COLO668 (cell line): ENCODE measurements at regions not wholly inside any gene's neighbourhood (a gene's known extent, or its start where the extent isn't known, plus 50 kb on each side); places are given as distances from the start of the nearest gene placed in this dataset.

Source experiments
- DNase-seq: peaks from one replicate; lab custom pipeline; 2025; ENCODE audit not compliant: unreplicated experiment; lab: John Stamatoyannopoulos, UW

GRCh38 chr21:41633627-41634026, 125.7 kb upstream of the TMPRSS2 start:
- DNase-seq: no peak

GRCh38 chr21:41632748-41633475, 125.0 kb upstream of the TMPRSS2 start:
- peak; percentile 54 for DNase-seq

GRCh38 chr21:41631564-41632461, 123.9 kb upstream of the TMPRSS2 start:
- peak; percentile 94 for DNase-seq

GRCh38 chr21:41630917-41631316, 123.0 kb upstream of the TMPRSS2 start:
- no peak for DNase-seq

GRCh38 chr21:41630249-41630648, 122.3 kb upstream of the TMPRSS2 start:
- no peak for DNase-seq

GRCh38 chr21:41628256-41628655, 120.3 kb upstream of the TMPRSS2 start:
- DNase-seq: no peak

- no peak for DNase-seq
Measured at GRCh38 chr21:41627428-41627827, 119.5 kb upstream of the TMPRSS2 start.

GRCh38 chr21:41626021-41626420, 118.1 kb upstream of the TMPRSS2 start:
- no peak for DNase-seq

- DNase-seq: no peak
Measured at GRCh38 chr21:41625428-41625827, 117.5 kb upstream of the TMPRSS2 start.

- no peak for DNase-seq
Measured at GRCh38 chr21:41624674-41625310, 116.8 kb upstream of the TMPRSS2 start.

- DNase-seq: no peak
Measured at GRCh38 chr21:41623945-41624344, 116.0 kb upstream of the TMPRSS2 start.

GRCh38 chr21:41622831-41623548, 115.0 kb upstream of the TMPRSS2 start:
- no peak for DNase-seq

- DNase-seq: no peak
Measured at GRCh38 chr21:41622201-41622600, 114.2 kb upstream of the TMPRSS2 start.

- no peak for DNase-seq
Measured at GRCh38 chr21:41621513-41621912, 113.6 kb upstream of the TMPRSS2 start.

- no peak for DNase-seq
Measured at GRCh38 chr21:41620982-41621381, 113.0 kb upstream of the TMPRSS2 start.

- DNase-seq: no peak
Measured at GRCh38 chr21:41620541-41620940, 112.6 kb upstream of the TMPRSS2 start.

GRCh38 chr21:41616031-41616591, 108.2 kb upstream of the TMPRSS2 start:
- DNase-seq: no peak

- DNase-seq: no peak
Measured at GRCh38 chr21:41615613-41616012, 107.7 kb upstream of the TMPRSS2 start.

- DNase-seq: no peak
Measured at GRCh38 chr21:41614511-41614910, 106.6 kb upstream of the TMPRSS2 start.

GRCh38 chr21:41613533-41613909, 105.6 kb upstream of the TMPRSS2 start:
- DNase-seq: no peak
